HG02588 (cell line): ENCODE measurements at regions not wholly inside any gene's neighbourhood (a gene's known extent, or its start where the extent isn't known, plus 50 kb on each side); places are given as distances from the start of the nearest gene placed in this dataset.
"Not testable (repeated sequence)": the region's sequence is repeated elsewhere in the genome, so short reads cannot be mapped to it uniquely, and the experiment has no call there.

Source experiments
- ATAC-seq: cut with Tn5 transposase; IDR thresholded peaks from one replicate; pipeline ENCODE4 v1.9.1; 2021; ENCODE audit warnings: mild to moderate bottlenecking, moderate library complexity; ENCODE audit not compliant: unreplicated experiment

- not testable (repeated sequence) for ATAC-seq
These were observed 203.2 kb downstream of the SNCAIP start for GRCh38 chr5:122515210-122515609.

DNA sequence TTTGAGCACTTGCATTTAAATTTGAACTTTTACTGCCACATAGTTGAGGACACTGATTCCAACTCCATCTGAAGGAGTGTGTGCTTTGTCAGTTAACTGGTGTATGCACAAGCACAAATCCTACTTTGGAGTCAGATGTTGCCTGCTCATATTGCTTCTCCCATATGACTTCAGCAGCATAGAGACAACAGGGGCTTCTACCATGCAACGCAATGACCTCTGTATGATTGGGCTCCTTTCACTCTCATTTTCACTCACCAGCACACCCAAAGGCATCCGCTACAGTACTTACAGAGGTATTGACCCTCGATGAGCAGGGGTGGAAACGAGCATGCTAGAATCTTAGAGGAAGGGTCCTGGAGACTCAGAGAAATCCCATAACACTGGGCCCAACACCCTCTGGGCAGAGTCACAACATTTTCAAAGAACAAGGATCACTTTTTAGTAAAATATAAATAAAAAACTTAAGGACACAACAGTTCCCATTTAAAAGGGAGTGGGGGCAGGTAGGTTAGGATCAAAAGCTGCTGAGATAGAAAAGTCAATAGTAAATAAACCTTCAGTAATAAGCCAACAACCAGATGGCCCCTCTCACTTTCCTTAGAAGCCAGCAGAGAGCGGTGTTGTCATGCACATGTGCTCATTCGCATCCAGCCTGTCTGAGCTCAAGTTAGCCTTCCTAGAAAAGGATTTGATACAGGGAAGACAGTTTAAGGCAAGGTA is 203.8 kb downstream of the SNCAIP start:
- no peak for ATAC-seq

- ATAC-seq, result no peak
These were observed 204.4 kb downstream of the SNCAIP start for GRCh38 chr5:122516432-122516743.

GRCh38 chr5:122517091-122517490 is 205.1 kb downstream of the SNCAIP start:
- no peak for ATAC-seq

DNA sequence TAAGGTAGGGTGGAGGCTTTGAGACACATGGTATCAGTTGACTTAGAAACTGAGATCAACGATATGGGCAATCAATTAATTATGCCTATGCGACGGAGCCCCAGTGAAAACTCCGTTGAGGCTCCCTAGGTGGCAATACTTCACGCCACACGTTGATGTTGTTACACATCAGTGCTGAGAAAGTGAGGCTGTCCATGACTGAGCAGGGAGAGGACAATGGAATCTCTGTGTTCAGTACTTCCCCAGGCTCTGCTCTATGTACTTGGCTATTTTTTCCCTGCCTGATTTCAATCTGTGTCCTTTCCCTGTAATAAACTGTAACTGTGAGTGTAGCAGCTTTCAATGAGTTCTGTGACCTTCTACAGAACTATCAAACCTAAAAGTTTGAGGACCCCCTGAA is 211.7 kb downstream of the SNCAIP start:
- ATAC-seq, result no peak

- no peak for ATAC-seq
These were observed 215.5 kb downstream of the SNCAIP start for GRCh38 chr5:122527547-122527946.

DNA sequence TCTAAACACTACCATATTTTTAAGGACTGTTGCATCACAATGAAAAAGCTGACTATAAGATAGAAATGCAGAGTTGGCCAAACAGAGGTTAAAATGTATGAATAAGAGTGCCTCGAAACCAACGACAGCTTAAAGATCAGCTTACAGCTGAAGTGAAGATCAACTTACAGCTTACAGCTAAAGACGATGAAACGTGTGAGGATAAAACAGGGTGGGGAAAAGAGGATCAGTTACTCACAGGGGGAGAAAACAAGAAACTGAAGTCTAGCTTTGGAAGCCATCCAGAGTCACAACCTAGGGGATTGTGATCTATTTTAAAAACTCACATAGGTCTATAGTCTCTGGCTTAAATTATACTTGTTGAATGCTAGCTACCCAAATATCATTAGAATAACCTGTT is 220.0 kb downstream of the SNCAIP start:
- no peak for ATAC-seq

- no peak for ATAC-seq
These were observed 221.8 kb downstream of the SNCAIP start for GRCh38 chr5:122533825-122534224.

DNA sequence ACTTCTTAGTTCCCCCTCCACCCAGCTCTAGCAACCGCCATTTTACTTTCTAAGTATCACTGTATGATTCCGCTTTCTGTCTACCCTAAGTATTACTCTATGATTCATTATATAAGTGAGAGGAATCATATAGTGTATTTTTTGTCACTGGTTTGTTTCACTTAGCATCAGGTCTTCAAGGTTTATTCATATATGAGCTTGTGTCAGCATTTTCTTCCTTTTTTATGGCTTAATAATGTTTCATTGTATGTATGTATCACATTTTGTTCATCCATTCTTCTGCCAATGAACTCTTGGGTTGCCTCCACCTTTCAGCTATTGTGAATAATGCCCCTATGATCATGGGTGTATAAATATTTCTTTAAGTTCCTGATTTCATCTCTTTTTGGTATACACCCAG is 222.8 kb downstream of the SNCAIP start:
- no peak for ATAC-seq

DNA sequence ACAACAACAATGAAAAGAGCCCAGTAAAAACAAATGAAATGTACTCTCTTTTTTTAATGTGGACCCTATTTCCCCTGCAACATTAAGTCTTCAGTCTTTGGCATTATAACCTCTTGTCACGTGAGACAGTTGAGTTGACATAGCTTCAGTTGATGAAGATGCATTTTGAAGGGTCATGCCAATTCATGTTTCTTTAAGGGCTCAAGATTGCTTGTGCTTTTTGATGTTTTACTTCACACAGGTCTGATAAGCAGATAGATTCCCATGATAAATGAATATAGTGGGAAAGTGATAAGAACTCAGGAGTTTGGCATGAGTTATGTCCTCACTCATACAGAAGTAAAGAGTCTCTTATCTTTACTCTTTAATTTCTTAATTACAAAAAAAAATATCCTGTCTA is 229.4 kb downstream of the SNCAIP start:
- no peak for ATAC-seq

DNA sequence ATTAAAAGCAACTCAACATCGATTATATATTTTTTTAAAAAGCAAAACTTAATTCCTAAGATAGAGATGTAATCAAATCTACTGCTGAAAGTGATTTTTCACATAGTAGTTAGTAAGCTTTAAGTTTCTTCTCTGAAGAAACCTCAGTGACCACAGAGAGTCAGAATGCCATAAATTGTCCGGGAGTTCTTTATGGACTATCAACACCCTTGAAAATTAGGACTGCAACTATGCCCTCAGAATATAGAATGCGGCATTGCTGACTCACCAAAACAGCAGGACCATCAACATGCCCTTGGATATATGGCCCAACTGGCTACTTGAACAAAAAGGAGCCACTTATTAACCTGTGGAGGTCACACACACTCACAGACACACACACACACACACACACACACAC is 228.9 kb upstream of the SNX2 start:
- ATAC-seq, result no peak

- no peak for ATAC-seq
These were observed 227.7 kb upstream of the SNX2 start for GRCh38 chr5:122547219-122547618.

- ATAC-seq, result no peak
These were observed 227.2 kb upstream of the SNX2 start for GRCh38 chr5:122547669-122548068.

GRCh38 chr5:122559676-122560075 is 215.2 kb upstream of the SNX2 start:
- ATAC-seq, result no peak

DNA sequence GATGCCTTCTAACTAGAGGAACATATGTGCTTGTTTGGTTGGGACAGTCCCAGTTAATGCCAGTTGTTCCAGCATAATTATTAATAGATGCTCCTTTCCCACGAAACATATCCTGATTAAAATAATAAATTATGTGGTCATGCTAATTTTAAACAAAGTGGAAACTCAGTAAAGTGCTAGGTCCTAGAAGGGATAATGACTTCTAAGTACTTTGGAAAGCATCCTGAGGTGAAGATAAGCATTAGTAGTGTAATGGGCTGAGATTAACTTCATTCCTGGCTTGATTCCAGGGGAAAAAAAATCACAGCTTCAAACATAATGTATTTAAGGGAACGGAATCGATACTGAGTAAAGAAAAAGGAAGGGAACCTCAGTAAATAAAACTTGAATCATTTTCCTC is 213.7 kb upstream of the SNX2 start:
- ATAC-seq, result no peak

GRCh38 chr5:122565331-122565730 is 209.5 kb upstream of the SNX2 start:
- ATAC-seq, result no peak

DNA sequence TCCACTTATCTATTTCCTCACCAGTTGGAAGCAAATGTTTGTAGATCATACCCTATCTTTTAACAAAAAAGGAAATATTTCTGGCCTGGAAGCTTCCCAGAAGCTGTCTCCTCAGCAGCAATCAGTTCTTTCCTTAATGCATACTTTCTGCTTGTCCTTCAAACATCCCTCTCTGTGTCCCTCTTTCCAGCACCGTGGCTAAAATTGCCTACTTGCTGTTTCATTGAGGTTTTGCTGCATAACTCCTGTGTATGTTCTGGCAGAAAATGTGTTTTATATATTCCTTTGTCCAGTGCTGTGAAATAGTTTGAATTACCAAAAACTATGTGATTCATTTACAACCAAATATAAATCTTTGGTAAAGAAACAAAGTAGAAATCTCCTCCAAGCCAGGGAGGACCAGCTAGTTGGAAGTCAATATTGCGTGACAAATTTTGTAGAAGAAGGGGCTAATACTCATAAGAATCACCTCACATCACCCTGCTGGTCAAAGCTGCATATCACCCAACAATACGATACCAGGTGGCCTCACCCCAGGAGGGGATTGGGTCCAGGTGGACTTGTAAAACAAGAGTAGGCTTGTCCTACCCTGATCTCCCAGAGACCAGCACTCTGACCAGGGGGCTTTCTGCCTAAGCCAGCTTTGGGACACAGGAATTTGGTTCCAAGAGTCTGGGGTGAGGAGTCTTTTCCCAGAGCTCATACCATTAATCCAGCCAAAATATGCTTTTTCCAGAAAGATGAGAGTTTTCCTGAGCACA is 198.4 kb upstream of the SNX2 start:
- no peak for ATAC-seq

DNA sequence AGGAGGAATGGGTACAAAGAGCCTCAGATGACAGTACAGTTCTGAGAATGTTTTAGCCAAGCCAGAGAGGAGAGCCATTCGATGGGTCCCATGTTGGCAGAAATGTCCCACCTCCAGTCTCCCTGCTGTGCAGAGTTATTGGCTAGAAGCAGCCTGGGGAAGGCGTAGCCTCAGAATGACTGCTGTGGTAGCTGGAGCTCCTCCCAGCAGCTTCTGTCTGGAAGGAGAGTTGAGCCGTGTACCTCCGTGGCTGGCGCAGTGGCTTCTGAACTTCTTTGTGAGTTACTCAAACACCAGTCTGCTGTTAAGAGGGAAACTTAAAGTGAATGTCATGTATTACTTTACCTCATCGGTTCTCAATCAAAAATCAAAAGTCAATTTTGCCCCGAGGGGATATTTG is 193.3 kb upstream of the SNX2 start:
- no peak for ATAC-seq

DNA sequence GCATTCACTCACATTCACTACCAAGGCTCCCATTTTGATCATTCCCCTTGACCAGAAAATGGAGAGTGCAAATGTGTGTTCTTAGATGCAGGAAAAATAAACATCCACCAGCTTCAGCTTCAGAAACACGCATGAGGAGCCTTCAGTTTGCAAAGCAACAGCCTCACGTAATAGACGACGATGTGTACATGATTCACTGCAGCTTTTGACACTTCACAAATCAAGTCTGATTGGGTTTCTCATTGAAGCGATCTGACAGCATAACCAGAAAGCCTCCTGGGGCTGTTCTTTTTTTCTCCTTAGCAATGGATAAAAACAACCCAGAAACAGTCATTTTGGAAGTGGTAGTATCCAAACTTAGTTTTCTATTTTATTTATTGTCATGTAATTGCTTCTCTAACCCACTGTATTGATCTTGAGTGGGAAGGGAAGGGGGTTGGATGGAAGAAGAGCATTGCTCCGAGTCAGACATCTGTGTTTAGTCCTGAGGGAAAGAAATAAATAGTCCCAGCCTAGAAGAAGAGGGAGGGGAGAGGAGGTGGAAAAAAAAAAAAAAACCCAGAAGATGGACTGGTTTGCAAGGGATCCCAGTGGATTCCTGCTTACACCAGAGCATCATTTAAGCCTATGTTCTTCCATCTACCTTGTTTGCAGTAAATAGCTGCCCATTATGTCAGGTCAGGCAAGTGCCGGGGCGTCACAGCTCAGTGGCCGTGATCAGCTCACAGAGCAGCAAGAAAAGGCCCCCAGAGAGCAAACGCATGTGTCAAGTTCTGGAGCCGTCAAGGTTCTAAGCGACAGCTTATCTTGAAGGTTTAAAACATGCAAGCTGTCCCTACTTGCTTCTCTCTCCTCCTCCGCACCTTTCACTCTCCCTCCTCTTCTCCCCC is 190.2 kb upstream of the SNX2 start:
- no peak for ATAC-seq

GRCh38 chr5:122585371-122585770 is 189.5 kb upstream of the SNX2 start:
- ATAC-seq, result no peak

DNA sequence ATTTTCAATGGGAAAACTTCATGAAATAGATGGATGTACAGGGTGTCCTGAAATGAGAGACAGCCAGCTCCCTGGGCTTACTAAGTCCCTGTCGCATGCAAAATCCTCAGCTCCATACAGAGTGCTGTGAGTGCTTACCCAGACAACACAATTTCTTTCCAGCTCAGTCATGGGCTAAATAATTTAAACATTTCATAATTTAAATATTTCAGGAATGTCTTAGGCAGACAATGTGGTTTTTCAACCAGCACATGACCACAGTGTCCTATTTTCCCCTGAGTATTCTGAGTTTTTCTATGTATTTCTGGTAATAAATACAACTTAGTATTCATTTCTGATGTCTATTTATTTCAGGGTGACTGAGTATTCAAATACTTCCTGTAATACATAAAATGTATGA is 188.5 kb upstream of the SNX2 start:
- no peak for ATAC-seq

- ATAC-seq, result no peak
These were observed 183.1 kb upstream of the SNX2 start for GRCh38 chr5:122591828-122592227.
